ENCODE measurements at regions not wholly inside any gene's neighbourhood (a gene's known extent, or its start where the extent isn't known, plus 50 kb on each side); places are given as distances from the start of the nearest gene placed in this dataset.

- TF ChIP-seq CTCF (IDR thresholded peaks at IDR 0.05; ENCODE audit: poor library complexity, severe bottlenecking) (no peak), RAD21 (conservative IDR thresholded peaks at IDR 0.05) (no peak), EZH2 (IDR thresholded peaks at IDR 0.05; ENCODE audit: borderline replicate concordance, insufficient read depth, low read length, poor library complexity, severe bottlenecking) (no peak), REST (IDR thresholded peaks at IDR 0.05; ENCODE audit: borderline replicate concordance) (no peak), POLR2AphosphoS5 (IDR thresholded peaks at IDR 0.05) (no peak), TAF1 (IDR thresholded peaks at IDR 0.05; ENCODE audit: low read depth) (no peak), EP300 (conservative IDR thresholded peaks at IDR 0.05; ENCODE audit: poor library complexity, severe bottlenecking) (no peak)
These were observed 53.9 kb upstream of the ECI2 start for GRCh38 chr6:4189249-4189648.
